NT2/D1 (cell line): ENCODE measurements at regions not wholly inside any gene's neighbourhood (a gene's known extent, or its start where the extent isn't known, plus 50 kb on each side); places are given as distances from the start of the nearest gene placed in this dataset.

ENCODE experiments used
- DNase-seq: peaks from one replicate; pipeline ENCODE4 v3.0.0-alpha.2; 2011; ENCODE audit warnings: low read depth, low spot score
- H3K27me3 ChIP-seq: 2 replicates; pipeline ENCODE4 v1.6.0; 2011; ENCODE audit warnings: mild to moderate bottlenecking; ENCODE audit not compliant: insufficient read length, insufficient read depth
- H3K36me3 ChIP-seq: 2 replicates; pipeline ENCODE4 v1.6.1; 2011; ENCODE audit warnings: mild to moderate bottlenecking, low read length, mixed read lengths; ENCODE audit not compliant: insufficient read depth, insufficient read length
- H3K4me1 ChIP-seq: 2 replicates; pipeline ENCODE4 v1.5.1; 2011; ENCODE audit not compliant: insufficient read depth, insufficient read length
- H3K4me3 ChIP-seq: 2 replicates; pipeline ENCODE4 v1.5.1; 2011; ENCODE audit warnings: low read depth; ENCODE audit not compliant: insufficient read length
- H3K9ac ChIP-seq: 2 replicates; pipeline ENCODE4 v1.6.0; 2011; ENCODE audit warnings: low read depth; ENCODE audit not compliant: insufficient read length
- H3K9me3 ChIP-seq: 2 replicates; pipeline ENCODE4 v1.5.1; 2011; ENCODE audit warnings: mild to moderate bottlenecking, low read length; ENCODE audit not compliant: insufficient read depth
- SUZ12 ChIP-seq: IDR thresholded peaks from 2 replicates; pipeline ENCODE4 v1.6.1; 2011; ENCODE audit not compliant: insufficient read length, insufficient read depth; ENCODE audit errors: extremely low read depth
- YY1 ChIP-seq: IDR thresholded peaks from 2 replicates; pipeline ENCODE4 v1.6.1; 2011; ENCODE audit not compliant: insufficient read length, insufficient read depth
- ZNF274 ChIP-seq: IDR thresholded peaks from 2 replicates; pipeline ENCODE4 v1.6.1; 2011; ENCODE audit warnings: mild to moderate bottlenecking, low read depth, low read length

GRCh38 chr3:18843983-18844382 lies 304.3 kb upstream of the KCNH8 start:
- H3K36me3 ChIP-seq, result no peaks in the 10 kb centered on the region
- no peak overlapping the region for H3K9ac ChIP-seq
- H3K4me3 ChIP-seq, result no peak overlapping the region
- TF ChIP-seq YY1, result no peak
- no peak for TF ChIP-seq ZNF274
- no peak for TF ChIP-seq SUZ12
- no peaks in the 10 kb centered on the region for H3K9me3 ChIP-seq
- no peaks in the 10 kb centered on the region for H3K4me1 ChIP-seq
- DNase-seq, result no peak
- H3K27me3 ChIP-seq, result no peaks in the 10 kb centered on the region

- no peak overlapping the region for H3K4me3 ChIP-seq
- TF ChIP-seq YY1 (no peak), ZNF274 (no peak), SUZ12 (no peak)
These were observed 305.1 kb upstream of the KCNH8 start for GRCh38 chr3:18843188-18843587.

GRCh38 chr3:18841422-18842343 lies 306.6 kb upstream of the KCNH8 start:
- Histone ChIP-seq H3K36me3 (no peaks in the 10 kb centered on the region), H3K9ac (no peak overlapping the region), H3K4me1 (no peaks in the 10 kb centered on the region), H3K27me3 (no peaks in the 10 kb centered on the region), H3K9me3 (no peaks in the 10 kb centered on the region), H3K4me3 (no peak overlapping the region)
- TF ChIP-seq SUZ12, result no peak
- TF ChIP-seq ZNF274, result no peak
- no peak for TF ChIP-seq YY1
- DNase-seq, result no peak

More at GRCh38 chr3:18843188-18843587, 305.1 kb upstream of the KCNH8 start:
- no peak overlapping the region for H3K9ac ChIP-seq
- H3K36me3 ChIP-seq, result no peaks in the 10 kb centered on the region
- no peaks in the 10 kb centered on the region for H3K27me3 ChIP-seq
- no peak for DNase-seq
- H3K9me3 ChIP-seq, result no peaks in the 10 kb centered on the region
- no peaks in the 10 kb centered on the region for H3K4me1 ChIP-seq

DNA sequence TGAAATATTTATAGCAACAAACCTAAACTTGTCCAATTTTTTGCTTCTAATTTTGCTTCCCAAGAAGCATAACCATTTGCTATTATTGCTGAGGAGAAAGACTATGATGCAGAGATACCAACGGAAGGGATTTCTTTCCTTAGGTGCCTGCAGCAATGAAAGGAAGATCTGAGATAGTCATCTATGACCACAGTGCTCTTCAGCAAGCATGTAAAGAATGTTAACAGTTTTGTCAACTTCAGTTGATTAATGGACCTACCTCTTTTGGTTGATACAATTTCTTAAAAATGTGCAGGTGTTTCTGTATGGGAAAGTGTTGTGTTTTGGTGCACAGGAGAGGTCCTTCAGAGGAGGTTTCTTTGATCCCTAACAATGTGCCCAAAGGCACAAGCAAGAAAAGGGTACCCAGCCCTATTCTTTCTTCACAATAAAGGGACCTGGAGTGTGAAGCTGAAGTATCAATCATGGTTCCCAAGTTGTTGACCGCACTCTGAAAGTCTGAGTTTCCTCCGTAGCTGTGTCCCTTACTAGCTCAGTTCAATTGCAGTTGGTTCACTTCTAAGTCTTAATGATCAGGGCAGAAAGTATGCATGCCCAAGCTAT lies 307.7 kb upstream of the KCNH8 start:
- H3K4me1 ChIP-seq, result no peaks in the 10 kb centered on the region
- no peaks in the 10 kb centered on the region for H3K27me3 ChIP-seq
- no peak overlapping the region for H3K9ac ChIP-seq
- no peaks in the 10 kb centered on the region for H3K36me3 ChIP-seq
- H3K9me3 ChIP-seq, result no peaks in the 10 kb centered on the region
- no peak for DNase-seq
- no peak overlapping the region for H3K4me3 ChIP-seq
- no peak for TF ChIP-seq YY1
- no peak for TF ChIP-seq SUZ12
- no peak for TF ChIP-seq ZNF274

- H3K9ac ChIP-seq, result no peak overlapping the region
- H3K36me3 ChIP-seq, result no peaks in the 10 kb centered on the region
- no peaks in the 10 kb centered on the region for H3K27me3 ChIP-seq
- no peak overlapping the region for H3K4me3 ChIP-seq
- TF ChIP-seq YY1, result no peak
- no peak for TF ChIP-seq ZNF274
- no peaks in the 10 kb centered on the region for H3K4me1 ChIP-seq
- H3K9me3 ChIP-seq, result no peaks in the 10 kb centered on the region
- DNase-seq, result no peak
These were observed 309.6 kb upstream of the KCNH8 start for GRCh38 chr3:18838758-18839157.

DNA sequence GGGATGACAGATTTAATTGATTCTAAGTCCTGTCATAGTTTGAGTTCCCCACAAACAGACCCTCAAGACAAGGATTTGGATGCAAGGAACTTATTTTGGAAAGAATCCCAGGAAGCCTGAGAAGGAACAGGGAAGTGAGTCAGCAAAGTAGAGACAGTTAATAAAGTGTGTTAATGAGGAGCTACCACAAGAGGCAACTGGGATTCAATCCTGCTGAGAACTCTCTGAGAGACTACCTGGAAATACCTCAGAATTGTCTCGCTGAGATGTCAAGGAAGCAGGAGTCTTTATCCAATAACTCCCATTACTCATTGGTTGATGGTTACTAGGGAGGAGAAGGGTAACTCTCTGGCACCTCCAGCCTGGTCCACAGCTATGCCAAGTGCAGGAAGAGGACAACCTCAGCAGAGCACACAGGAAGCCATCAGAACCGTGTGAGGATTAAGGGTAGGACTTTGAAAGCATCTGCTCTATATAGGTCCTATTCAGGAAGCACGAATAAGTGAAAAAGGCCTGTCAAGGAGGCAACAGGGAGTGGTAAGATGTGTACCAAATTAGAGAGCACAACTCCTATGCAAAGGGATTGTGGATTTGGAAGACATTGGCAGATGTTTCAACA lies 311.1 kb upstream of the KCNH8 start:
- no peaks in the 10 kb centered on the region for H3K27me3 ChIP-seq
- H3K9me3 ChIP-seq, result no peaks in the 10 kb centered on the region
- H3K9ac ChIP-seq, result no peak overlapping the region
- H3K4me1 ChIP-seq, result no peaks in the 10 kb centered on the region
- TF ChIP-seq YY1 (no peak), ZNF274 (no peak), SUZ12 (no peak)
- no peak overlapping the region for H3K4me3 ChIP-seq
- DNase-seq, result no peak
- H3K36me3 ChIP-seq, result no peaks in the 10 kb centered on the region

DNA sequence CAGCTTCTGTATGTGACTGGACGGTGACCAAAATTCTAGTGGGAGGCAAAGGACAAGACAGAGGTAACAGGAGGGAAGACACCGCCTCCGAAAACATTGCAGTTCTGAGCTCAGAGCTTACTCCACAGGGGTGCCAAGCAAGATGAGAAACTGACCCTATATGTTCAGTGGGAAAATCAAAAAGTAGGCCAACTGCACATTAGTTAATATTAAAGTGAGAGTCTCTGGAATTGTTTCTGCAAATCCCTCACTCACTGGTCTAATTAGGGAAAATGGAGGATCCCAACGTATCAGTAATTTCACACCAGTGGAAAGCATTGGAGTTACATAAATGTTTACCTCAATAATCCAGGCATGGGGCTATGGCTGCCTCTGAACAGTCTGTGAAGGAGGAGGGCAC lies 313.3 kb upstream of the KCNH8 start:
- no peak overlapping the region for H3K4me3 ChIP-seq
- DNase-seq, result no peak
- H3K4me1 ChIP-seq, result no peaks in the 10 kb centered on the region
- no peaks in the 10 kb centered on the region for H3K9me3 ChIP-seq
- no peak for TF ChIP-seq ZNF274
- TF ChIP-seq SUZ12, result no peak
- TF ChIP-seq YY1, result no peak
- H3K9ac ChIP-seq, result no peak overlapping the region
- no peaks in the 10 kb centered on the region for H3K27me3 ChIP-seq
- H3K36me3 ChIP-seq, result no peaks in the 10 kb centered on the region
